NCI-H1436 (cell line): ENCODE measurements at regions not wholly inside any gene's neighbourhood (a gene's known extent, or its start where the extent isn't known, plus 50 kb on each side); places are given as distances from the start of the nearest gene placed in this dataset.

Experiments used
- DNase-seq: peaks from one replicate; lab custom pipeline; 2025; lab: John Stamatoyannopoulos, UW

DNA sequence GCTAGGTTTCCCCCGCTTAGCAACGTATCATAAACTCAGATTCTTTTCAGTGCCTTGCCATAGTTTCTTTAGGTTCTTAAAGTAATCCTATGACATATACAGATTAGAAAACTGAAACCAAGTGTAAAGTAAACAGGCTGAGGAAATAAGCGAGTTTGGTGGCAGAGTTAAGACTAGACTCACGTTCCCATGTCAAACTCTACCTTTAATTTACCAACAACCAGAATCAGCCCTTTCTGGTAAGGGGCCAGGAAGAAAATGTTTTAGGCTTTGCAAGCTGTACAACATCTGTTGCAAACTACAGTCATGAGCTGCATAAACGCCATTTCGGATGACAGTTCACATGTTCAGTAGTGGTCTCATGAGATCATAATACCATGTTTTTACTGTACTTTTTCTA, 128.0 kb upstream of the PRICKLE2 start:
- DNase-seq, result no peak

DNA sequence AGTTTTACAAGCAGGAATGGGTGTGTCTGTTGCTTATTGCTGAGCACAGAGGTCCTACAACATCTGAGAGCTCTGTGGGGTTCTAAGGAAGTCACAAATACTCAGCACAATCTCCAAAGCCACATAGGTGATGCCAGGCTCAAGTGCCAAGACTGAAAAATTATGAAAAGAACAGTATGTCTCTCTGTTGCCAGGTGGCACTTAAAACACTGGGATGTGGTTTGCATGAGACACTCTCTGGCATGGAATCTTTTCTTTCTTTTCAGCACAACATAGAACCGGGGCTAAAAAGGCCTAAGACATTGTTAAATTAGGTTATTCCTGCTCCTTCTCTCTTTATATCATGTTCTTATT, 127.3 kb upstream of the PRICKLE2 start:
- DNase-seq, result no peak

DNA sequence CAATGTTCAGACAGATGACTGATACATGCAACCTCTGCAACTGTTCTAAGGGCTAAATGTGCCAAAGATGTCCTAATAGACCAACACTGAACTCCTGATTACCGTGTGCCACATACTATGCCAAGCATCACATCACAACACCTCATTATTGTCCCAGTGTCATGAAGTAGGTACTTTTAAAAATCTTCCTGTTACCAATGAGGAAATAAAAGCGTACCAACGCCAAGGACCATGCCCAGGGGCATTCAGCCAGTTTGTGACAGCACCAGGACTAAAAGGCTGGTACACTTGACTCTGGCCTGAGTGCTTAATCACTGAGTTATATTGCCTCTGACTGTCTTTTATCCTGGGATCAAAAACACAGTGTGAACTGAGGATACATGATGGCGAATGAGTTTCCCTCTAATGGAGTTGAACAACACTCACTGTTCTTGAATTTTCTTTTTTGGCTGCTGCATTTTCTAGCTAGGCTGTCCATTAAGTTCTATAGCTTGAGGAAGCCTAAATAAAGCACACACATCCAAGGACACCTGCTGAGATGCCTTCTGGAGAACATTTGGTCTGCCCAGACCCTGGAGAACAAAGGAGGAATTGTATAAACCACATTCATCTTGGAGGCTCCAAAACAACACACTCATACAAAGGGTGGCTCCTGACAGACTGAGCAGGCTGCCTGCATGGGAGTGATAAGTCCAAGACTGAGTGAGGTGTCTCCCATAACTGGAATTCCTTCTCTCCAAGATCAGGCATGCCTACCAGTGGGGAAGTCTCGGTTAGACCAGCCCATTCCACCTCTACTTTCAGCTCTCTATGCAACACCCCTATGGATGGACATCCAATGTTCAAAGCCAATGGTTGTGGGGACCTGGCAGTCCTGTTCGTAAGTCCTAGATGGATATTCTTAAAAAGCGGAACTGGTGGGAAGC, 126.7 kb upstream of the PRICKLE2 start:
- no peak for DNase-seq

DNA sequence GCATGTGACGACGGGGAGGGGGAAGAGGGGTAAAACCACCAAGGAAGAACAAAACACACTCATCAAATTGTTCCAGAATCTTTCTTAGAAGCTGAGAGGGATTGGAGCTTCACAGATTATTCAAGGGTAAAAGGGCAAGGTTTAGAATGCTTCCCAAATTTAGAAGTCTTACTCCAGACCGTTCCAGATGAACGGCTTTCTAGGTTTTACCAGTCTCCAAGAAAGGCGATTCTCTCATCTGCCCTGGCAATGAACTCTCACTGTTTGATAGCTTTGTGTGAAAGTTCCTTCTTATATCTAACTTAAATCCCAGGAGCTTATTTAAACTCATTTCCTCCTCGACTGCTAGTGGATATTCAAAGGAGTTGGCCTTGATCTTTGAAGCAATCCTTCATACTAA, 124.3 kb upstream of the PRICKLE2 start:
- DNase-seq, result no peak

DNA sequence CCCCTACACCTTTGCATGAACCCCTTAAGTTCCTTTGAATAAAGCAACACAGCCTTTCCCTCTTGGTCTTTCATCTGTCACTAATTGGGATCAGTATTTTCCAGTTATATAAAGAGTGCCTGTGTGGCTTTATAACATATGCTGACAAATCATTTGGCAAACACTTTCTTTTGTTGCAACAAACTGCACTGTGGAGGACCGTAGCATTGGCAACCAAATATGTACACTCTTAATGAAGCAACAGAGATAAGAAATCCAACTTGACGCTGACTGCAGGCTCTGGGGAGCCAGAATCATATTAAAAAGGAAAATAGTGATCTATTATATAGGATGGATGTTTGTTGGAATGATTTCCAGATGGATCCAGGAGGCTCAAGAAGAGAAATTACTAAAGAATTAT, 120.1 kb upstream of the PRICKLE2 start:
- no peak for DNase-seq

DNA sequence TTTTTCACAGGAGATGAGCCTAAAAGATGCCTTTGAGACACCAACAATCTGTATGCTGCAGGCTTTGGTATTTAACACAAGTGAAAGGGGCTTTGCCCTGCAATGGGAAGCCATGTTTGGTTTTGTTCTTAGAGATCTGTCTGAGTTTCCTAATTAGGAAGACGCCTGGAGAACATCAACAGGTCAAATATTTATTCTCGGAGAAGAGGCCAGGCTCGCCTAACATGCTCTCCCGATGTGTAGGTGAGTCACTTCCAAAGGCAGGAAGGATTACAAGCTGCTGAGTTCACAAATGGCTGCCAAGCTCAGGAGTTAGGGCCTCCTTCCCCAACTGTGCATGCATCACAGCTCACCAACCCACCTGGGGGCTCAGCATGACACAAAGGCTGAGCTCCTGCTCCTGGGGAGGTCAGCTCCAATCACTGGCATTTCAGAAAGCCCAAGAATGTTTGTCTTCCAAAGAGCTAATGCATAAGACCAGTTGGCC, 119.5 kb upstream of the PRICKLE2 start:
- no peak for DNase-seq

DNA sequence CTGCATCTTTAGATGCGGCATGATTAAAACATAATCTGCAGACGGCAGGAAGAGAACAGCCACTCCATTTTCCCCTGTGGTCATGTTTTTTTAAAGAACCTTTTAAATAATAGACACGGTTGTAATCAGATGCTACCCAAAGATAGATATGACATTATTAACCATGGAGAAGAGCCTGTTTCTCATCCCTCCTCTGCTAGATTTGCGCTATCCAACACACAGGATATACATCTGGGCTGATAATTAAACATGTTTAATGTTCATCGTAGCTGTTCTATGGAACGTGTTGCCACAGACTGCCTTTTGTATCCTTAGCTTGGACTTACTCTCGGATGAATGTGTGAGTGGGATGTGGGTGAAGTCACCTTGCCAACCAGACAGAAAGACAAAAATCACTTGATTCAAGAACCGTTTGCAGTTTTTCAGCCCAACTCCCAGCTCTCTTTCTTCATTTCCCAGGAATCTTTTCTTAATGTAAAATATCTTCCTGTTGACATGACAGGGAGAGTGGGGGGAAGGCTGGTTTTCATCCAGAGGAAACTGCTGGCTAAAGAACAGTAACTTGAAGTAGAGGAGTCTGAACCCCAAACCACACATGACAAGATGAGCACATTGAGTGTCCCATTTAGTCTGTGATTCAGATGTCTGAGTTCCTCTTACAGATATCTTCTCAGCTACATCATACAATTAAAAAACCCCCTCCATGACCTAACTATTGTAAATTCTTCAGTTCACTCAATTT, 118.6 kb upstream of the PRICKLE2 start:
- no peak for DNase-seq

DNA sequence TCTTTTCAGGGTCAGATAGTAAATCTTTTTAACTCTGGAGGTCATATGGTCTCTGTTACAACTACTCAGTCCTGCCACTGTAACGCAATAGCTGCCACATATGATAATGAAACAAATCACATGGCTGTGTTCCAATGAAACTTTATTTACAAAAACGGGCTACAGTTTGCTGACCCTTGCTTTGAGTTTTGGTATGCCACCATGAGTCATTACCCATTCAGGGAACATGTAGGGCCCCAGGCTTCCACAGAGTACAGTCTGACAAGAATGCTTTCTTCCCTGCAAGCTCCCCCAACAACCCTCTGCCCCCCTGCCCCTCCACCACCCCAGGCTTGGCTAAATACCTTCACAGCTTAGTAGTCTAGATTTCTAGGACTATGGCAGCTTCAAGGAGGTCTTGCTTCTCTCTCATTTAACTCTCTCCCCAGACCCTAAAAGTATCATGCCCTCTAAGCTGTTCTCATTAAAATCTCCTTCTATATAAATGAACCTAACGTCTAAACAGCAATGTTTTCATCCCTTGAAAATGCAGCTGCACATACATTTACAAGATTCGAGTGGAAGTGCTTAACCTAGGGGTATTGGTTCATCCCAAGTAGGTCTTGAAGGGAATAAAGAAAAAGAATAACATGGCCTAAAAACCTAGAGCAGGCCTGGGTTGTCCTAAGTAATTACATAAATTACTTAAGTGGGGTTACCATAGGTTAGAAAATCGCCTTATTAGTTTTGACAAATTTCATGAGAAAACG, 117.8 kb upstream of the PRICKLE2 start:
- DNase-seq, result no peak

DNA sequence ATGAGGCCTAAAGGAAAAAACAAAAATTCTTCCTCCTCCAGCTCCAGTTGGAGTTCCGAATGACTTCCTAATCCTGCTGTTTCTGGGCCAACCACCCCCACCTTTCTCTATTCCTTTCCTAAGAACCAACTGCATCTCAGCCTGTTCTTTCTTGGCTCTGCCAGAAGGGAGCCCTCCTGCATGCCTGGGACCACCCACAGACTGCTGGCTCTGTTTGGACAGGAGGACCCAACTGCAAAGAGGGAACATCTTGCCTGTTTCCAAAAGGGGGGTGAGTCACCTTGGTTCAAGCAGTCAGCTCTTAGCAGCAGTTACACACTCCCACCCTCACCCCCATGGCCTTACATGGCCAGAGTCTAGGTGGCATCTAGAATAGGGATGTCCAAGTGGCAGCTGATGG, 116.0 kb upstream of the PRICKLE2 start:
- no peak for DNase-seq

DNA sequence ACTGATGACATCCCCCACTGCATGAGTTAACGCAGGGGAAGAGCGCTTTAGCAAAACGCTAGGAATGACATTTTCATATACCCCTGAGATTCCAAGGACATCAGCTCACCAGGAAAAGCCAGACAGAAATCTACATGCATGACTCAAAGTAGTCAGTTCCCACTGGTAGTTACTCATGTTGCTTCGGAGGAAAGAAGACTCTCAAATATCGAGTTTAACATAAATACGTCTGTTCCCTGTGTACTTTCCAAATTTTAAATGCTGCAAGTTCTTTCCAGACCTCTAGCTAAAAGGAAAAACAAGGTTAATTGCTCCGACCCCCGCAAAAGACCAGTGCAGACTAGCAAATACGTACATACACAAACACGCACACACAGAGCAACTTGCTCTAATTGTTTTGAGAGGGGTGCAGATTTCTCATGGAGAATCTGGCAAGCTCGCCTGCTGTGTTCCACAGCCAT, 115.4 kb upstream of the PRICKLE2 start:
- no peak for DNase-seq

DNA sequence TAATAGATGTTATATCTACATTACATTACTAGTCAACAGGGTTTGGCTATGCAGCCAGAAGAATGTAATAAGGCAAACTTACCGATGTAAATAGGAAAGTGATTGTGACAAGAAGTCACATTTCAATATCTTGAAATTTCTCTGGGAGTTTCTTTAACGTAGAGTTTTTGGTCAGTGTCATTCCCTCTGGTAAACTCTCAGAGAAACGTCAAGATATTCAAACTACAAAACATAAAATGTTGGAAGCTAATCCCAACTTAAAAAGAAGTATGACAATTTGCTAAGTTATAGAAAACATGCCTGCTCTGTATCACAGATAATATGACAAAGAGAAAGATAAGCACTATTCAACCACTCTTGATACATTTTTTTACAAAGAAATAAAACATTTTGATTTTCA, 111.2 kb upstream of the PRICKLE2 start:
- no peak for DNase-seq

DNA sequence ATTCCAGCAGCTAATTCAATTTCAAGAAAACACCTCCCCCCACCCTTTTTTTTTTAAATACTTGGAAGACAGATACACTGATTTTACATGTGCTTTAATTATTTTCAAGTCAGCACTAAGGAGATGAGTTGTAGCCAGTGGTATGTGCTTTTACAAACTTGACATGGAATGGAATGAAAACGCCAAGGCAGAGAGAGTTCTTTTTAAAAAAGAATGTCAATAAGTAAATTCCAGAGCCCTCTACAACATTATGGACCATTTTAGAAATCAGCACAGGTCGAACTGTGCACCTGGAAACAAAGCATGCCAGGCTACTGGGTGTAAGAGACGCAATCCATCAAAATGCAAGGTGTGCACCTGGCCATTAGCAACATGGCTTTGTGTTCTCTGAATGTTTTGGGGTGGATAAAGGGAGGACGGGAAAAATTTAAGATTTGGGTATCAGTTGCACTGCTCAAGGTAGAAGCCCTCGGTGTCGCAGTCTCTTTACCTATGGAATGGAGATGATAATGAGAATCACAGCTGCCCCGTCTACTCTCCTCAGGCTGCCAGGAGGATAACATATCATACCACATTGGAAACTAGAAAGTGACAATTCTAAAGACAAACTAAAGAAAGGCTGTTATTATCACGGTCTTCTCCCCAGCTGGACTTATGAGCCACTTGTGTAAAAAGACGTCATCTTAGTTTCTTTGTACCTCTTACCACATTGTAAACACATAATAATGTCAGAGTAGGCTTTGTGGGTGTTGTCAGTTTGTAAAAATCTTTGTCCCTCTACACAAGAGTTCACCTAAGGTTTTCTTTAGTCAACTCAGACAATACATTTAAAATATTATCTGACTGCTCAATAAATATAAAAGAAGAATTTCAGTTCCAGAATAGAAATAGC, 107.4 kb upstream of the PRICKLE2 start:
- DNase-seq, result no peak

DNA sequence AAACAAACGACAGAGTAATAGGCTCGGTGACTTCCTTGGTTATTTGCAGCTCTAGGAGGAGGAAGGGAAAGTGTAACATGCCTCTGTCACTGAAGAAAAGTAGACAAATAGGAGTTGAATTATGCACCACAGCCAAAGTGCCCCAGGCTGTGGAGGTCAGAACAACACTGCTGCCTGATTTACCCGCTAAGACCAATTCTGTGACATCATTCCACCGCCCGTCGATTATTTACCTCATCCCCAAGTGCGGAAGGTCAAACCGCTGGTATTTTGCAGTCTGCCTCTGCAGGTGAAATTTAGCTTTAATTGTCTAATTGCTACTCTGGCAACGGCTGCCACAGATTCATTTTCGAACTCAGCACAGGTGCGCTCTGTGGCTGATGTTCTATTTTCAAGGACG, 106.3 kb upstream of the PRICKLE2 start:
- DNase-seq, result no peak

DNA sequence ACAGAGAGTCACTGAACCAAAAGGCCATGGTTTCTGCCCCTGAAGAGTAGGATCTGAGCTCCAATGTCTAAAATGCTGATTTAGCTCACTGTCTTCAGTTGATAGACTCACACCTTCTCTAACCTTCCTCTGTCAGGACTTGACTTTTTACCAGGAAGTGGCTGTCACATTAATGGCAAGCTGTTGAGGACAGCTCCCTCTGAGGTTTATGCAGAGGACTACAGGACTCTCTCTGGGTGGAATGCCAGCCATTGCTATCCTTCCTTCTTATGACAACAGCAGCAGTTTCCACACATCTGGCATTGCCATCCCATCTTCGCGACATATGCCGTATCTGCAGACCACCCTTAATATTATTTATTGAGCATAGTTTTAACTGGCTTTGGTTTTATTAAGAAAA, 103.8 kb upstream of the PRICKLE2 start:
- DNase-seq, result no peak

DNA sequence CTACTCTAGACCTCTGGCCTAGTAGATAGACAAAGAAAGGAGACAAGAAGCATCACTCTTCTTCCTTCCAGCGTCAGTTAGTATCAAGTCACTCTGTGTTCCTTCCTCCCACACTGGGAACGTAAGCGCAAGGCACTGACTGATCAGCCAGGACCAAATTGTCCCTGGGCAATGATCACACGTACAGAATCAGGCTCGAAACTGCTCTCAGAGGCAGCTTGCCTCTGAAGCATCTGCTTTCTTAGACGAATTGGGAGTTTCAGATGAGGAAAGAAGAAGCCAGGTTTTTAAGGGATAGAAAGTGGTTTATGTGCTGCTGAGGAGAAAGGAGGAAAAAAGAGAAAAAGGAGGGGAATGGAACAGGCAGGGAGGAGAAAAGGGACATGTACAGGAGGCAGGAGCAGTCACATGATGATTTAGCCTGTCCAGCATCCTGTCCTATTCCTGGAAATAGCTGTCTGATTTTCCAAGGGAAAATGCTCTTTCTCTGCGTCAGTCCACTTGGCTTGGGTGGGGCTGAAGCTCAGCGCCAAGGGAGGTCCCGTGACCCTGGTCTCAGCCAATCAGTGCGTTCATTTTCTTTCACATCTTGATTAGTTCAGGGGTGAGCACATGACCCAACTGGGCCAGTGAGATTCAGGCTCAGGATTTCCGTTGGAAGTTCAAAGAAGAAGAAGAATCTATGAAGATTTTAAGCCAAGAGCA, 102.0 kb upstream of the PRICKLE2 start:
- no peak for DNase-seq

DNA sequence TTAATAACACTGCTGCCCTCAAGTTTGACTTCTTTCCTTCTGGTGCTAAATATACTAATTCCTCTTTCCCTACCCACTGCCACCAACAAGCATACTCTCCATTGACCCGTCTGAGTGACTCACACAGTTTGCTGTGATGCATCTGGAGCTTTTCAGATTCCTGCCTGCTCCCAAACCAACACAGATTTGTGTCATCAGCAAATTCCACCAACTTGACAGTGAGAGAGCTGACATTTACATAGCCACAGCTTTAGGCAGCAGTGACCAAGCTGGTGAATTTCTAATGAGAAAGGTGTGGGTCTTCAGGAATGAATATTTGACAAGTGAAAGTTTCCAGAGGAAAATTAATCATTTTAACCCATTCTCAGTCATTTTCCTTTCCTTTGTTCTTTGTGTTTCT, 96.5 kb upstream of the PRICKLE2 start:
- DNase-seq, result no peak

DNA sequence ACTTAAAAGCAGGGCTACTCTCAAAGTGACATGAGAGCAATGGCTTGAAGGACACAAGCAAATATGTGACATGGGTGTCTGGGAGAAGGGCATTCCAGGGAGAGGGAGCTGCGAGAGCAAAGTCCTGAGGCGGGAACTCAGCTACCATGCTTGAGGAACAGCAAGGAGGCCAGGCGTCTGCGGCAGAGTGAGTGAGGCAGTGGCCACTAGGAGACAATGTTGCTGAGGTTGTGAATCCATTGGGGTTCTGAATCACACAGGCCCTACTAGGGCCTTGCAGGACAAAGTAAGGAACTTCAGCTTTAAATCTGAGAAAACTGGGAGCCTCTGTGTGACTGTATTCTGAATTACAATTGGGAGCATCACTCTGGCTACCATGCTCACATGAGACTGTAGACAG, 94.1 kb upstream of the PRICKLE2 start:
- DNase-seq, result no peak

DNA sequence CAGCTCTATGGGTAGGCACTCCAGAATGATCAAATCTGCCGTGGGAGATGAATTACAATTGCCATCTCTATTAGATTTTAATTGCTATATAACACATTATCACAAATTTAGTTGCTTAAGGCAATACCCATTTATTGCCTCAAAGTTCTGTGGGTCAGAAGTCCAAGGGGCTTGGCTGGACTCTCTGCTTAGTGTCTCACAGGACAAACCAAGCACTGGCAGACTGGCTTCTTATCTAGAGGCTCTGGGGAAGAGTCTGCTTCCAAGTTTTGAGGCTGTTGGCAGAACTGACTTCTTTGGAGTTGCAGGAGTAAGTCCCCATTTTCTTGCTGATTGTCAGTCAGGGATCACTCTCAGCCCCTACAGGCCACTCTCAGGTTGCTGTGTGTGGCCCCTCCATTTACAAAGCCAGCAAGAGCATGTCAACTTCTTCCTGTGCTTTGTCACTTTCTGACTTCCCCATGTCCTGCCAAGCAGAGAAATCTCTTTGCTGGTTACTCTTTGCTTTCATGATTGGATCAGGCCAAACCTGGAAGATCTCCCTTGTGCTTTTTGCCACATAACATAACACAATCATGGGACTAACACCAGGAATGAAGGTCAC, 93.5 kb upstream of the PRICKLE2 start:
- no peak for DNase-seq

DNA sequence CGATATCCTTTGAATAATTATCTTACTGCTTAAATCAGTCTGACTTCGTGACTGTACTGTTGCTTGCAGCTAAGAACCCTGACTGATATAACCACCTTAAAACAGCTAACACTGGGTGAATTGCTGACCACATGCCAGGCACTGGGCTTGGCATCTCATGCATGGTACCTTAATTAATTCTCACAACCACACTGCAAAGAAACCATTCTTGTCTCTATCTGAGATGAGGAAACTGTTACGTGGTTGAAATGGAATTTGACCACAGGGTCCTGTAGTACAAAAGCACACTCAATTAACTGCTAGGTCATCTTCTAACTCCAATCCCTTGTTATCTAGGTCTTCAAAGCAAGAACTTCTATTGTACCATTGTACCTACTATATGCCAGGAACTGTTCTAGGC, 92.7 kb upstream of the PRICKLE2 start:
- DNase-seq, result no peak

DNA sequence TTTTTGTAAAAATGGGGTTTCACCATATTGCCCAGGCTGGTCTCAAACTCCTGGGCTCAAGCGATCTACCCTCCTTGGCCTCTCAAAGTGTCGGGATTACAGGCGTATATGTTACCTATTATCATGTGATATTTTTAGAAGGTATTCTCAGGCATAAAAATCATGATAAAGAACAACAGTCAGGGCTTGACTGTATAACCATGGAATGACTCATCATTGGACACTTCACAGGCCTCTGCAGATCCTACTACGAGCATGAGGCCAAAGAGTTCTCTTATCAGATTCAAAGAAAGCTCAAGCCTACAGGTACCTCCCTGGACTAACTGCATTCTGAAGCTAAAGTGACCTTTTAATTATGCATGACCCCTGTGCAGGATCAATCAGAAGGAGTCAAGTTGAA, 91.7 kb upstream of the PRICKLE2 start:
- DNase-seq, result no peak
